Endometrium (tissue), 2 donors: ENCODE measurements at regions not wholly inside any gene's neighbourhood (a gene's known extent, or its start where the extent isn't known, plus 50 kb on each side); places are given as distances from the start of the nearest gene placed in this dataset.
"Not testable (repeated sequence)": the region's sequence is repeated elsewhere in the genome, so short reads cannot be mapped to it uniquely, and the experiment has no call there.

ENCODE experiments used
- FAIRE-seq: peaks from 2 replicates; lab custom pipeline; 2012; peaks lifted over from hg19 to GRCh38; lab: Jason Lieb, UNC
- donor health status: control.
- donor health status: control.

DNA sequence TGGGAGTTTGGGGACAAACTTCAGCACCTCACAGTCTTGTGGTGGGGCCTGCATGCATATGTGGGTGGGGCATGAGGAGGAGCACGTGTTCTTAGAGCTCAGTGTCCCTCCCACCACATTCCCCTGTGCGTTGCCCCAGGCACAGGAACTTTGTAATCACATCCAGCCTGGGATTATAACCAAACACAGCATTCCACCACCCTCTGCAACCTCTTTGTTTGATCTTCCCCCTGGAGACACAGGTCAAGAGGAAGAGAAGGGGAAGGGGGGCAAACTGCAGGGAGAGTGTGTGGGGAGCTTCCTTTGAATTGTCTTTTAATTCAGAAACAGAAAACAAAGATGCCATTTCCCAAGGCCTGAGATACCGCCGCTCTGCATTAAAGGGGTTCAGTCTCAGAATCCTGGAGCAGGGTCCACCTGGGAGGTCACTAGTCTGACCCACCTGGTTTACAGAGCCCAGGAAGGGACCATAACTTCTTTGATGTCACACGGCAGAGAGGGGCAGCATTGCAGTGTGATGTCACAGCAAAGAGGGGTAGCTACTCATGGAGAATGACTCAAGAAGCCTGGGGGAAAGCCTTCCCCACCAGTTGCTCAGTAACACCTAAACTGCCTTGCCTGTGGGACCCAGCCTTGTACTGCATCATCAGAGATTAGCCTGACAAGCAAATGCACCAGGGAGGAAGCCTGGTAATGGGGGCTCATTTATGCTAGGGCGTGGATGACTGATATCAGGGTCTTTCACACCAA, 106.3 kb upstream of the RNU6-1 start:
- FAIRE-seq, result no peak

DNA sequence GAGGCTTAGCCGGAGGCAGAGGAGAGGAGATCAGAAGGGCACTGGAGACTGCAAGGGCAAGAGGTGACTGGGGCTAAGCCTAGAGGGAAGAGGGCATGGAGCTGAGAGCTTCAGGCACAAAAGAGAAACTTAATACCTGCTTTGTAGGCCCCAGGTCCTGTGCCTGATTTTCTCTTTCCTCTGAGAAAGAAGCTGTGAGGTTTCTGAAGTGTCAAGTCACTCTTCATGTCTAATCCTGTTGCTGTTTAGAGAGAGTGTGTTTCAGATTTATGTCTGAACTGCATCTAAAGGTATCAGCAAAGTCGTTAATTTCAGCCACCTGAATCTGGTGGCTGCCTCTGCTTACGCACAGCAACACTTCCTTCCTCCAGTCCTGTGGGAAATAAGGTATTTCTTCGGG, 106.9 kb upstream of the RNU6-1 start:
- FAIRE-seq, result no peak

DNA sequence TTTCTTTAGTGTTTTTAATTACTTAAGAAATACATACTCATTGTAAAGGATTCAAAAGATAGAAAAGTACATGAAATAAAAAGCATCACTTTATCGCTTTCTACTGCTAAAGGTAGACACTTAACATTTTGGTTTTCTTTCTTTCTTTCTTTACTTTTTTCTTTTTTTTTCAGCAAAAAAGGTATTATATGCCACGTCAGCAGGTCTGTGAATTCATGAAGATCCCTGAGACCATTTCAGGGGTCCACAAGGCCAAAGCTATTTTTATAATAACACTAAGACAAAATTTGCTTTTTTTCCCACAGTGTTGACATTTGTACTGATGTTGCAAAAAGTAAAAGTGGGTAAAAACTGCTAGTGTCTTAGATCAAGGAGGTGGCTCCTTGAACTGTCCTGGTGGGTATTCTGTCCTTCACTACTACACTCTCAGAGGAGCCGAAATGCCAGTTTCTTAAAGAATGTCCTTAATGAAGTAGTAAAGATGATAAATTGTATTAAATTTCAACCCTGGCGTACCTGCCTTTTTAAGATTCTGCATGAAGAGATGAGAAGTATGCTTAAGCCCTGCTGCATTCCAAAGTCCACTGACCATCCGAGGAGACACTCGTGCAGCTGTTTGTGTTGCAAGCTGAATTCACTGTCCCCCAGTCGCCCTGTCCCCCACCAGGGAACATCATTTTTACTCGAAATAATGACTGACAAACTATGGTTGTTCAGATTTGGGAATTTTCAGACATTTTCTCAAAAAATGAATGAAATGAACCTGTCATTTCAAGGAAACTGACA, 106.7 kb upstream of the PIAS1 start:
- no peak for FAIRE-seq

DNA sequence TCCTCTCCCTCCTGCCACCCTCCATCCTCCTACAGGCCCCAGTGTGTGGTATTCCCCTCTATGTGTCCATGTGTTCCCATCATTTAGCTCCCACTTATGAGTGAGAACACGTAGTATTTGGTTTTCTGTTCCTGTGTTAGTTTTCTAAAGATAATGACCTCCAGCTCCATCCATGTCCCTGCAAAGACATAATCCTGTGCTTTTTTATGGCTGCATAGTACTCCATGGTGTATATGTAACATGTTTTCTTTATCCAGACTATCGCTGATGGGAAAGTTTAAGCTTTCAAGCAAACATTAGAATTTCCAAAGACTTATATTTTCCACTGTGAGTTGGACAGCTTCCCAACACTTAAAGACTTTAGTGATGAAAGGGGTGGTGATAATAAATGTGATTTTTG, 105.9 kb upstream of the PIAS1 start:
- FAIRE-seq, result no peak

DNA sequence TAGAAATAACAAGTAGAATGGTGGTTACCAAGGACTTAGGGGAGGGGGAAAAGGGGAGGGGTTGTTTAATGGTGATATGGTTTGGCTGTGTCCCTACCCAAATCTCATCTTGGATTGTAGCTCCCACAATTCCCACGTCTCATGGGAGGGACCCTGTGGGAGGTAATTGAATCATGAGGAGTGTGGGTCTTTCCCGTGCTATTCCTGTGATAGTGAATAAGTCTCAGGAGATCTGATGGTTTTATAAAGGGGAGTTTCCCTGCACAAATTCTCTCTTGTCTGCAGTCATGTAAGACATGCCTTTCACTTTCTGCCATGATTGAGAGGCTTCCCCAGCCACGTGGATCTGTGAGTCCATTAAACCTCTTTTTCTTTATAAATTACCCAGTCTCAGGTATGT, 102.9 kb upstream of the PIAS1 start:
- not testable (repeated sequence) for FAIRE-seq

DNA sequence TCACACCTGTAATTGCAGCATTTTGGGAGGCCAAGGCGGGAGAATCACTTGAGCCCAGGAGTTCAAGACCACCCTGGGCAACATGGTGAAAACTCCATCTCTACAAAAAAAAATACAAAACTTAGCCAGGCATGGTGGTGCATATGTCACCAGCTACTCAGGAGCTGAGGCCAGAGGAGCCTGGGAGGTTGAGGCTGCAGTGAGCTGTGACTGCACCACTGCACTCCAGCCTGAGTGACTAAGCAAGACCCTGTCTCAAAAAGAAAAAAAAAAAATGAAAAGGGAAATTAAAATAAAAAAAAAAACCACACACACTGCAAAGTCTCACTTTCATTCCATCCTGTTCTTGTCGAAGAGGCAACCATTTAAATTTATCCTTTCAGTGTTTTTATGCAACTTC, 100.8 kb upstream of the PIAS1 start:
- FAIRE-seq, result no peak

DNA sequence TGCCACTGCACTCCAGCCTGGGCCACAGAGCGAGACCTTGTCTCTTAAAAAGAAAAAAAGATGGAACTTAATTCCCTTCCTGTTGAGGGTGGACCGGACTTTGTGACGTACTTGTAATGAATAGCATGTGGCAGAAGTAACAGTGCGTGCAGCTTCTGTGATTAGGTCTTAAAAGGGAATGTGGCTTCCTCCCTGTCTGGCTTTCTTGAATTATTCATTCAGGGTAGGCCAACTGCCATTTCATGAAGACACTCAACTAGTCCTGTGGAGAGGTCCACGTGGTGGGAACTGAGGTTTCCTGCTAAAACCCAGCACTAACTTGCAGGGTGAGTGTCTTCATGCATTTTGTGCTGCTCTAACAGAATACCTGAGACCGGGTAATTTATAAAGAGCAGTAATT, 98.9 kb upstream of the PIAS1 start:
- FAIRE-seq, result no peak

DNA sequence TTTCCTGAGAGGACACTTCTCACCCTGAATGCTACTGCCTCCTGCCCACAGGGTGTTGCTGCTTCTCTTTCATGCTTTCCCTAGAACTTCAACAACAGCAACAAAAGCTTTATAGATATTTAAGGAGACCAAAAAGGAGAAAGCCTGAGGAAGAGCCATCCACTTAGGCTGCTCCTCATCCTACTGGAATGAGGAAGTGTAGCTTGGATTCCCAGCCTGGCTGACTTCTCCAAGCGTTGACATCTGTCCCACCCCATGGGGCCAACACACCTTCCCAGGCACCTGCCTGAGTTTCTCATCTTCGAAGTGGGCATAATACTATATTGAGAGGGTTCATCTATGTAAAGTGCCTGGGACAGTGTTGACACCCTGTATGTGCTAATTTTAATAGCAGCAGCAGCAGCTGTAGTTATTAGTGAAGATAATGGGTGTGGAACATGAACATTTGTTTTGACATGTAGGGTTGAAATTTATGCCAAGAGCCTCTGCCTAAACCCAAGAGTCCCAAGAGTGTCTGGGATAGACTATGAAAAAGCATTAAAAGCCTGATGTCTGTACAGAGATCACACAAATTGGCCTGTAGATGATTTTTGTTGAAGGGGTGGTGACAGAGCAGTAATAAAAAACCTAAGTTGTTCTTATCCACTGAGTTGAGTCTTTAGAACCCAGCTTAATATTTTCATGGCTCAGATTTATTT, 96.5 kb upstream of the PIAS1 start:
- FAIRE-seq, result no peak

DNA sequence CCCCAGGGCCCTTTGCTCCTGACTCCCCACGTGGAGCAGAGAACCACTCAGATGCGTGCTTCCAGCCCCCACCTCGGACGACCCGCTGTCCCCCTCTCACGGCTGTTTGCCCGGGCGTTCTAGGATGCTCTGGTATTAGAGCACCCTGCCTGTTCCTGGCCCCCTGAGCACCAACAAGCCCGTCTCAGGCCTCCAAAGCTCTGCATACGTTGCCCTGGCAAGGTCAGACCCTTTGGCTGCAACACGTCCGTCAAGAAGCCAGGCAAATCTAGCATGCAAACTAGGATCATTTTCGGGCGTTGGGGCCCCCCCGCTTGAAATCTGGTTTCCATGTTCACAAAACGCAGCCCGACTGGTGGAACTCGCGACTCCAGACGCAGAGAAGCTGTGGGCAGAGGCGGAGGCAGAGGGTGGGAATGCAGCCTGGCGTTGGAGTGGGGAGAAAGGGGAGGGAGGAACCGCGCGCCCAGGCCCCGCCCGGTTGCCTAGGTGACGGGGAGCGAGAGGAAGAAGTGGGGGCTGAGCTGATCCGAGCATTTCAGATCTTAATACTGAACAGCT, 86.2 kb upstream of the PIAS1 start:
- FAIRE-seq, result no peak

DNA sequence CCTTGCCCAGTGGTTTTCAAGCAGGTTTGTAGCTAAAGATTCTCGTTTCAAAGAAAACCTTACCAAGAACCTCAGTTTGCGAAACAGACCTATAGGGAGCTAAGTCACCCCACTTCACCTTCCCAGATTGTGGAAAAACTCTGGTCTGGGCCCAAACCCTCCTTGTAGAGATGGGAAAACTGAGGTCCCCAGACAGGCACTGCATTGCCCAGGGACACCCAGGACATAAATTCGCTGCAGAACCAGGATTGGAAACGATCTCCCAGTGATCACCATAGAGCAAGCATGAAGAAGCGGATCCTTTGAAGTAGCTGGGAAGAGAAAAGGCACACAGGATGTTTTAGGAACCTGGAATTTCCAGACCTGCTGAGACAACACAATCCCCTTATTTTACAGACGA, 85.6 kb upstream of the PIAS1 start:
- no peak for FAIRE-seq

DNA sequence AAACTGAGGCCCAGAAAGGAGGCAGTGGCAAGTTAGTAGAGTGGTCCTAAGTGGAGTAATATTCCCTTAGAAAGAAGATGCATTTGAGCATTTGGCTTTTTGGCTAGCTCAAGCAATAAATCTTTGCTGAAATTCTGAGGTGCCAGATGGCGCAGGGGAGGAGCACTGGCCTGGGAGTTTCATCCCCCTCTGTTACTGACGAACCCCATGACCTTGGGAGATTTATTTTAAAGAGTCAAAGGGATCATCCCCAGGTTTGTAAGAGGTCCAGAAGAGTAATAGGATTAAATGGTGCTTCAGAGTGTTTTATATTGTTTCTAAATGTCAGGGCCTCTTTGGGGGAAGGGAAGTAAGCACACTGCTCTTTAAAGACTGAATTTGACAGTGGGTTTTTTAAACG, 85.1 kb upstream of the PIAS1 start:
- no peak for FAIRE-seq

DNA sequence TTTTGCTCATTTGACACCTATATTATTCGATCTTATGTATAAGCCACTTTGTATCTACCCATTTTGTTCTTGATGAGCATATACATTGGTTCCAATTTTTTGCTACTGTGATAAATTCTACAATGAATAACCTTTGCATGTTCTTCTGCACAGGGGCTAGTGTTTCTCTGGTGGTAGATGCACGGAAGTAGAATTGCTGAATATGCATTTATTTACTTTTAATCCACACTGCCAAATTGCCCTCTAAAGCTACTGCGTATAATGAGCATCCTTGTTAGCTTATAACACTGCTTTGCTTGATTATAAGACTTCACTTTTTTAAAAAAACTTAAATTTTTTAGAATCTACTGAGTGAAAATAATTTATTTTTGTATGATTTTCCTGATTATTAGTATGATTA, 84.2 kb upstream of the PIAS1 start:
- FAIRE-seq, result no peak

DNA sequence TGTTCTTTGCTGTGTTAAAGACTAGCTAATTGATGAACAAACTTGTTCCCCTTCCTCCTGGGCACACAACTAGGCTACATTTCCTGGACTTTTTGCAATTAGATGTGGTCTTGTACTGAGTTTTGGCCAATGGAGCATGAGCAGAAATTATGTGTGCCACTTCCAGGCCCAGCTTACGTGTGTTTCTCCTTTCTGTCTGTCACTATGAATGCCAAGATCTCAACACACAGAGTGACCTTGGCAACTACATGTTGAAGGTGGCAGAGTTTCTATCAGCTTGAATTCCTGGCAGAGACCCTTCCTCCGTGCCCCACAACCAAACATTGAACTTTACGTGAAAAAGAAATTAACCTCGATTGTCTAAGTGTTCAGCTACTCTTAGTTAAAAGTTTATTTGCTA, 81.7 kb upstream of the PIAS1 start:
- FAIRE-seq, result no peak

DNA sequence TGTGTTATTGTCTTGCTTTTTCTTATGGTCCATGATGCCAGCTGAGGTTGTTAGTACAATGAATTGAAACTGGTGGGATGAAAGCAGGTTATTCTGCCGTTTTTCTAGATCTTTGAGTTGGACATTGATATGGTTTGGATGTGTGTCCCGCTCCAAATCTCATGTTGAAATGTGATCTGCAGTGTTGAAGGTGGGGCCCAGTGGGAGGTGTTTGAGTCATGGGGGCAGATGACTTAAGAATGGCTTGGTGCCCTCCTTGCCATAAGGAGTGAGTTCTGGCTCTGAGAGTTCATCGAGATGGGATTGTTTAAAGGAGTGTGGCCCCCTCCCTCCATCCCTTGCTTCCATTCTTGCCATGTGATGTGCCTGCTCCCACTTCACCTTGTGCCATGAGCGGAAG, 80.3 kb upstream of the PIAS1 start:
- FAIRE-seq, result no peak

DNA sequence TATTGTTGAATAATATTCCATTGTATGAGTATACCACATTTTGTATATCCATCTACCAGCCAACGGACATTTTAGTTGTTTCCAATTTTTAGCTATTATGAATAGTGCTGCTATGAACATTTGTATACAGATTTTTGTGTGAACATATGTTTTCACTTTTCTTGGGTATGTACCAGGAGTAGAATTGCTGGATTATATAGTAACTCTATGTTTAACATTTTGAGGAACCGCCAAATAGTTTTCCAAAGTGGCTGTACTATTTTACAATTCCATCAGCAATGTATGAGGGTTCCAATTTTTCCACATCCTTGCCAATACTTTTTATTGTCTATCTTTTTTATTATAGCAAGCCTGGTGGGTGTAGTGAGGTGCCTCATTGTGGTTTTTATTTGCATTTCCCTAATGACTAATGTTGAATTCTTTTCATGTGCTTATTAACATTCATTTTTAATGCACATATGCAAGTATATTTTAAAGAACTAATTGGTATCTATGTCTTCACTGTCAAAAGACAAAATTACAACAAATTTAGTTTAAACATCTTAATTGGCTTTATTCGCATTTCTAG, 77.5 kb upstream of the PIAS1 start:
- FAIRE-seq, result no peak

DNA sequence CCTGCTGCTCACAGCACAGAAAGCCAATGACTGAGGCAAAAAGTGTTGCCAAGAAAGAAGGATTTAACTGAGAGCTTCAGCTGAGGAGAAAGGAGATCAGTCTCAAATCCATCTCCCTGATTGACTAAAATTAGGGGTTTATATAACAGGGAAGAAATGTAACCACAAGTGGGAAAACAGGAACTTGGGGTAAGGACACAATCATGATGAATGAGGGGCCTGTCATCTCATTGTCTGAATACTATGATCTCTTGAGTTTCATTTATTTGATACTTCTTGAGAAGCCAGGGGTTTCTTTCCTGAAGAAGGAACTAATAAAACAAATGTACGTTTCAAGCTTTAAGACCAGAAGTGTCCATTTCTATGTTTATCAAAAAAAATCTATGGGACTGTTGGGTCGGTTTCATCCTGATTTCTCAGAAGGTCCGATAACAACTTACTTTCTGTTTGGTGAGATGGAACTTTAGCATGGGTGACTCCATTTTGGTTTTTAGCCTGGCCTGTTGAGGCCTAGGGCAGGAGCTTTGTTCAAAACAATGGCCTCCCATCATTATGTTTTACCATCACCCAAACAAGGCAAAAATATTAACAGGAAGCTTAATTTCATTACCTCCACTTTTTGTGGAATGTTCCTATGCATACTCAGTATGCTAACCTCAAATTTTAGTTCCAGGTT, 76.6 kb upstream of the PIAS1 start:
- FAIRE-seq, result no peak

DNA sequence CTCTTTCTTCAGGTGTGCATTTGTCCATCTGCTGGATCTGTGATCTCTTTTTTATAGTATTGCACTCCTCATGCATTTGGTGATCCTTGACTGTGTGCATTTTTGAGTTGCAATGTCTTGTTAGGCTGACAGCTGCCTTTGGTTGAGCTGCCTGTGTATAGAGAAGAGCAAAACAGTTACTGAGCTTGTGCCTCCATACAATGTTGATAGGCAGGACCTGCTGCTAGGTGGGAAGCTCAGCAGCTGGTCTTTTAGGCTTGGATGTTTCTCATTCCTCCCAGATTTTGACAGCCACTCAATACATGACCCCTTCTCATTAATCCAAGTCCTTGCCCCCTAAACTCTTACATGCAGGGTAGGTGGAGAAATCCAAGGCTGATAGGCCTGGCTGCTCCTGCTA, 74.8 kb upstream of the PIAS1 start:
- FAIRE-seq, result no peak

DNA sequence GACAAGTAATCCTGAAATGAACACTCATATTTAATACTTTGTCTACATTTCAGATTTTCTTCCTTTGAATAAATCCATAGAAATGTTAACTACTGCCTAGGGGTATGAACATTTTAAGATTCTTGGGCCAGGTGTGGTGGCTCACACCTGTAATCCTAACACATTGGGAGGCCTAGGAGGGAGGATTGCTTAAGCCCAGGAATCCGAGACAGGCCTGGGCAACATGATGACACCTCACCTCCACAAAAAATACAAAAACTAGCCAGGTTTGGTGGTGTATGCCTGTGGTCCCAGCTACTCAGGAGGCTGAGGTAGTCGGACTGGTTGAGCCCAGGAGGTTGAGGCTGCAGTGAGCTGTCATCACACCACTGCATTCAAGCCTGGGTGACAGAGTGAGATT, 73.9 kb upstream of the PIAS1 start:
- FAIRE-seq, result no peak

DNA sequence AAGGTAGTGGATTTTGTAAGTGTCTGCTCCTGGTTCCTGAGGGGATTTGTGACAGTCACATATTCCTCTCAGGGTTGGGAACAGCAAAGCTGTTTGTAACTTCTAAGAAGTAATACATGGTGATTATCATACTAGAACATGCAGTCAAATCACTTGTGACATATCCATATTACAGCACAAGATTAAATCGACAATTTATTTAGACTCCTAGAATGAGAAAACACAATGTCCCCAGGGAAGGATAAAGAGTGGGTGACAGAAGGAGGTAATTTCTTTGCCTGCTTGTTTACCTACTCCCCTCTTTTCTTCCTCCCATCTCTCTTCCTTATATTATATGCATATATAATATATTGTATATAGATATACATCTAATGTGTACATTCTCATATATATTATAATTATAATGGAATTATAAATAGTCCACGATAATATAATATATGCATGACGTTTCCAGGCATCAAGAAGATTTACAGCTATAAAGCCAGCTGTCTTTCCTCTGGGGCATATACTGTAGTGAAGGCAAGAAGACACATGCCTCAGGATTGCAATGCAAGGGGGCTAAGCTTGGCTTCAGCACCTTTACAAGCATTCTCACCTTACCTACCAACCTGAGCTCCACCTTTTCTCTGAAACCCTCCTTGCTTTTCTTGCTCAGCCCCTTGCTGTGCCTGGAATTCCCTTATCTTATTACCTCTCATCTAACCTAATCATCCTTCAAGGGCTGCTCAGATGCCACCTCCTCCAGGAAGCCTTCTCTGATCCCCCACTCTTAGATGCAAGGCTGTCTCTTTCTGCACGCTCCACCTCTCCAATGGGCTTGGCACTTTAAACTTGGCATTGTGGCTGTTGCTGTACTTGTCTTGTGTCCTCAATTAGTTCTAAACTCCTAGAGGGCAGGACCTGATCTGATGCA, 73.1 kb upstream of the PIAS1 start:
- no peak for FAIRE-seq

DNA sequence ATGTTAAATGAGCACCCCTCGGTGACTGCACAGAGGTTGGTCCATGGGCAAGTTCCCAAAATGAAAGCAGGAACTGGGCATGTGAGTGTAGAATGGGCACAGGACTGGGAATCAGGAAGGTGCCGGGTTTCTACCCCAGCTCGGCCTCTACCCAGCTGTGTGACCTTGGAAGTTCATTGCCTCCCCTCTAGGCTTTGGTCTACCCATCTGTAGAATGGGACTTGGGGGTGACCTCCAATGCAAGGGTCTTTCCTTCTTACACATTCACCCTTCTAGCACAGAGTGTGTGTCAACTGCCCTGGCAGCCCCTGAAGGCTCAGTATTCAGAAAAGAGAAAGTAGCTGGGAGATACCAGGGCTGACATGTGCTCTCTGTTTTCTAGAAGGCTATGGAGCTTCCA, 72.3 kb upstream of the PIAS1 start:
- no peak for FAIRE-seq

DNA sequence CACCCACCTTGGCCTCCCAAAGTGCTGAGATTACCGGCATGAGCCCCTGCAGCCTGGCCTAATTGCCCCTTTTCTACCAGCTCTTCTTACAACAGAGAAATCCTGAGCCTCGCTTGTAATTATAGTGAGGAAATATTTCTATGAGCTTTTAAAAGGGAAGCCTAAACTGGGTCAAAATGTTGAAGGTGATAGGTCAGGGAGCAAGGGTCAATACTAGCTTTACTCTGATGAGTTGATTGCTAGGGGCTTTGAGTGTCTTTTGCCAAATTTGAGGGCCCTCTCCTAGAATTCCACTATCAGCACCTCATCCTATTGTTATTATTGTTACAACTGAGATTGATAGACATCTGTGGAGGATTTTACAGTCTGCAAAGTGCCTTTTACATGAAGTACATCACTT, 62.4 kb upstream of the PIAS1 start:
- no peak for FAIRE-seq
